ENCODE measurements at regions not wholly inside any gene's neighbourhood (a gene's known extent, or its start where the extent isn't known, plus 50 kb on each side); places are given as distances from the start of the nearest gene placed in this dataset.

DNA sequence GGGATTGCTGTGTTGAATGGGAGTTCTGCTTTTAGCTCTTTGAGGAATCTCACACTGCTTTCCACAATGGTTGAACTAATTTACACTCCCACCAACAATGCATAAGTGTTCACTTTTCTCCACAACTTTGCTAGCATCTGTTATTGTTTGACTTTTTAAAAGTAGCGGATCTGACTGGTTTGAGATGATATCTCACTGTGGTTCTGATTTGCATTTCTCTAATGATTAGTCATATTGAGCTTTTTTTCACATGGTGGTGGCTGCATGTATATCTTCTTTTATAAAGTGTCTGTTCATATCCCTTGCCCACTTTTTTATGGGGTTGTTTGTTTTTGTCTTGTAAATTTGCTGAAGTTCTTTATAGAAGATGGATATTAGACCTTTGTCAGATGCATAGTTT, 588.3 kb upstream of the ADGRB3 start:
- TF ChIP-seq, protein P1, sequence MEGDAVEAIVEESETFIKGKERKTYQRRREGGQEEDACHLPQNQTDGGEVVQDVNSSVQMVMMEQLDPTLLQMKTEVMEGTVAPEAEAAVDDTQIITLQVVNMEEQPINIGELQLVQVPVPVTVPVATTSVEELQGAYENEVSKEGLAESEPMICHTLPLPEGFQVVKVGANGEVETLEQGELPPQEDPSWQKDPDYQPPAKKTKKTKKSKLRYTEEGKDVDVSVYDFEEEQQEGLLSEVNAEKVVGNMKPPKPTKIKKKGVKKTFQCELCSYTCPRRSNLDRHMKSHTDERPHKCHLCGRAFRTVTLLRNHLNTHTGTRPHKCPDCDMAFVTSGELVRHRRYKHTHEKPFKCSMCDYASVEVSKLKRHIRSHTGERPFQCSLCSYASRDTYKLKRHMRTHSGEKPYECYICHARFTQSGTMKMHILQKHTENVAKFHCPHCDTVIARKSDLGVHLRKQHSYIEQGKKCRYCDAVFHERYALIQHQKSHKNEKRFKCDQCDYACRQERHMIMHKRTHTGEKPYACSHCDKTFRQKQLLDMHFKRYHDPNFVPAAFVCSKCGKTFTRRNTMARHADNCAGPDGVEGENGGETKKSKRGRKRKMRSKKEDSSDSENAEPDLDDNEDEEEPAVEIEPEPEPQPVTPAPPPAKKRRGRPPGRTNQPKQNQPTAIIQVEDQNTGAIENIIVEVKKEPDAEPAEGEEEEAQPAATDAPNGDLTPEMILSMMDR (IDR thresholded peaks at IDR 0.05; ENCODE audit: borderline replicate concordance, extremely low read depth, insufficient read depth) = no peak

DNA sequence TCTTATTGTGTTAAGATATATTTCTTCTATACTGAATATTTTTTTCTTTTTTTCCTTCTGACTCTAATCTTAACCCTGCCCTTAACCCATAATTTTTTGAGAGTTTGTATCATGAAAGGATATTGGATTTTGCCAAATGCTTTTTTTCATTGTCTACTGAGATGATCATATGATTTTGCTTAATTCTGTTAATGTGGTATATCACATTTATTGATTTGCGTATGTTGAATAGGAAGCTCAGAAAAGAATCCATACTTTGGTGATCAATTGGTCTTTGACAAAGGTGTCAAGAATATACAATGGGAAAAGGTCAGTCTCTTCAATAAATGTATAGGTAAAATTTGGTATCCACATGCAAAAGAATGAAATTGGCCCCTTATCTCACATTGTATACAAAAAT, 588.8 kb upstream of the ADGRB3 start:
- no peak for FAIRE-seq

More for the DNA sequence above, 588.3 kb upstream of the ADGRB3 start:
- Histone ChIP-seq H3K9me3 (ENCODE audit: control insufficient read depth in 2 of 3, insufficient read depth in 1 of 3, low read length in 3 of 3) (no peaks in the 10 kb centered on the region), H3K4me1 (ENCODE audit: control insufficient read depth in 2 of 3, insufficient read depth in 2 of 3, low read depth in 1 of 3, low read length in 3 of 3) (no peaks in the 10 kb centered on the region), H3K9ac (ENCODE audit: low read length in 3 of 3) (no peak overlapping the region), H3K36me3 (ENCODE audit: control insufficient read depth in 2 of 3, insufficient read depth in 3 of 3, low read length in 3 of 3) (no peaks in the 10 kb centered on the region), H3K4me3 (ENCODE audit: low read length in 3 of 3) (no peak overlapping the region), H3K27ac (ENCODE audit: low read depth in 2 of 2, low read length in 2 of 2) (no peak overlapping the region), H3K27me3 (ENCODE audit: control insufficient read depth, insufficient read depth, low read length) (no peaks in the 10 kb centered on the region)
- intact Hi-C loops (cut with DNase I) = no loop called here
- DNase-seq (no peak), FAIRE-seq (no peak)

DNA sequence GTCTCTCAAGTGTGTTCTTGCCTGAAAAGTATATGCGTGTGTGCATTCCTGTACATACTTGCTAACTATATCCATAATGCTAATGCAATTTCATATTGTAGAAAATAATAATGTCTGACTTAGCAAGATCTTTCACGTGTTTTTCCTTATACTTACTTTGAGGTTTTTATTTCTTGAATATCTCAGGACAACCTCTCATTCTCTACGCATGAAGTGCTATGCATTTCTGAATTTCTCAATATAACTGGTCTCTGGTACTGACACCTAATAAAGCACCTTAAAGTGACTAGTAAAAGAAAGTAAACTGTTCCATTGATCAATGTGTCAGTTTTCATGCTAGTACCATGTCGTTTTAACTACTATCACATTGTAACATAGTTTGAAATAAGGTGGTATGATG, 589.9 kb upstream of the ADGRB3 start:
- H3K4me3 ChIP-seq (ENCODE audit: low read length in 3 of 3) = no peak overlapping the region
- FAIRE-seq (no peak), DNase-seq (no peak)
- H3K27ac ChIP-seq (ENCODE audit: low read depth in 2 of 2, low read length in 2 of 2) = no peak overlapping the region
- TF ChIP-seq, protein P1 (IDR thresholded peaks at IDR 0.05; ENCODE audit: borderline replicate concordance, extremely low read depth, insufficient read depth) = no peak
- H3K9ac ChIP-seq (ENCODE audit: low read length in 3 of 3) = no peak overlapping the region
- H3K27me3 ChIP-seq (ENCODE audit: control insufficient read depth, insufficient read depth, low read length) = no peaks in the 10 kb centered on the region
- no peaks in the 10 kb centered on the region for H3K4me1 ChIP-seq (ENCODE audit: control insufficient read depth in 2 of 3, insufficient read depth in 2 of 3, low read depth in 1 of 3, low read length in 3 of 3)
- H3K9me3 ChIP-seq (ENCODE audit: control insufficient read depth in 2 of 3, insufficient read depth in 1 of 3, low read length in 3 of 3) = no peaks in the 10 kb centered on the region
- no peaks in the 10 kb centered on the region for H3K36me3 ChIP-seq (ENCODE audit: control insufficient read depth in 2 of 3, insufficient read depth in 3 of 3, low read length in 3 of 3)
- intact Hi-C loops (cut with DNase I) = no loop called here

More for the DNA sequence above, 588.8 kb upstream of the ADGRB3 start:
- no peaks in the 10 kb centered on the region for H3K27me3 ChIP-seq (ENCODE audit: control insufficient read depth, insufficient read depth, low read length)
- intact Hi-C loops (cut with DNase I) = no loop called here
- H3K36me3 ChIP-seq (ENCODE audit: control insufficient read depth in 2 of 3, insufficient read depth in 3 of 3, low read length in 3 of 3) = no peaks in the 10 kb centered on the region
- no peaks in the 10 kb centered on the region for H3K4me1 ChIP-seq (ENCODE audit: control insufficient read depth in 2 of 3, insufficient read depth in 2 of 3, low read depth in 1 of 3, low read length in 3 of 3)
- DNase-seq = no peak
- TF ChIP-seq, protein P1 (IDR thresholded peaks at IDR 0.05; ENCODE audit: borderline replicate concordance, extremely low read depth, insufficient read depth) = no peak
- H3K27ac ChIP-seq (ENCODE audit: low read depth in 2 of 2, low read length in 2 of 2) = no peak overlapping the region
- H3K9me3 ChIP-seq (ENCODE audit: control insufficient read depth in 2 of 3, insufficient read depth in 1 of 3, low read length in 3 of 3) = no peaks in the 10 kb centered on the region
- H3K9ac ChIP-seq (ENCODE audit: low read length in 3 of 3) = no peak overlapping the region
- no peak overlapping the region for H3K4me3 ChIP-seq (ENCODE audit: low read length in 3 of 3)

DNA sequence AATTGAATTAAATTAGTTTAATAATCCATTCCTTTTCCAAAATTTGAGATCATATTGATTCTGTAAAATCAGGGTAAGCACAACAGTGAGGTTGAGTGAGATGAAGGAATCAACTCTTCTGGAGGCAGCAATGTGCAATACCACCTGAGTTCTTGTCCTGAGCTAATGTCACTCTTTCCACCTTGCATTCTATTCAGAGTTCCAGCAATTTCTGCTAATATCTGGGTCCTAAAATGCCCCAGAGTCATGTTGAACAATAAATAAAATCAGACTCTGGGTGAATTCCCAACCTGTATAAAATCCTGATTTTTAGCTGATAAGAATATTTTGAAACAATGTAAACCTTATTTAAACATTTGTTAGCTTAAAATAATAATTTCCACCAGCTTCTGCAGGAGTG, 590.8 kb upstream of the ADGRB3 start:
- TF ChIP-seq, protein P1 (IDR thresholded peaks at IDR 0.05; ENCODE audit: borderline replicate concordance, extremely low read depth, insufficient read depth) = no peak
- Histone ChIP-seq H3K9ac (ENCODE audit: low read length in 3 of 3) (no peak overlapping the region), H3K27me3 (ENCODE audit: control insufficient read depth, insufficient read depth, low read length) (no peaks in the 10 kb centered on the region), H3K4me3 (ENCODE audit: low read length in 3 of 3) (no peak overlapping the region), H3K27ac (ENCODE audit: low read depth in 2 of 2, low read length in 2 of 2) (no peak overlapping the region), H3K36me3 (ENCODE audit: control insufficient read depth in 2 of 3, insufficient read depth in 3 of 3, low read length in 3 of 3) (no peaks in the 10 kb centered on the region), H3K4me1 (ENCODE audit: control insufficient read depth in 2 of 3, insufficient read depth in 2 of 3, low read depth in 1 of 3, low read length in 3 of 3) (no peaks in the 10 kb centered on the region), H3K9me3 (ENCODE audit: control insufficient read depth in 2 of 3, insufficient read depth in 1 of 3, low read length in 3 of 3) (no peaks in the 10 kb centered on the region)
- intact Hi-C loops (cut with DNase I) = no loop called here
- FAIRE-seq (no peak), DNase-seq (no peak)
